Kidney (tissue), 13 donors: ENCODE measurements at regions not wholly inside any gene's neighbourhood (a gene's known extent, or its start where the extent isn't known, plus 50 kb on each side); places are given as distances from the start of the nearest gene placed in this dataset.

Source experiments
- DNase-seq, 5 donors: peaks; one replicate each; pipeline ENCODE4 v3.0.0-alpha.2; 2013 to 2020
- FAIRE-seq: peaks from 2 replicates; lab custom pipeline; 2012; peaks lifted over from hg19 to GRCh38; lab: Jason Lieb, UNC
- H3K27ac ChIP-seq, 2 donors: one replicate each; pipeline ENCODE4 v1.7.0; 2013; ENCODE audit warnings: low read depth in 2 of 2, low read length in 2 of 2, inconsistent platforms in 1 of 2
- H3K27me3 ChIP-seq: one replicate; pipeline ENCODE4 v1.7.1; 2013; ENCODE audit warnings: low read length, inconsistent platforms; ENCODE audit not compliant: control insufficient read depth, insufficient read depth
- H3K36me3 ChIP-seq, 3 donors: one replicate each; pipeline versions ENCODE4 v1.7.0 to v1.7.1; 2013; ENCODE audit warnings: low read length in 3 of 3, control low read depth in 1 of 3, inconsistent platforms in 1 of 3; ENCODE audit not compliant: insufficient read depth in 3 of 3, control insufficient read depth in 2 of 3
- H3K4me1 ChIP-seq, 3 donors: one replicate each; pipeline versions ENCODE4 v1.7.0 to v1.7.1; 2013; ENCODE audit warnings: low read length in 3 of 3, inconsistent platforms in 1 of 3, low read depth in 1 of 3; ENCODE audit not compliant: control insufficient read depth in 2 of 3, insufficient read depth in 2 of 3
- H3K4me3 ChIP-seq, 3 donors: one replicate each; pipeline versions ENCODE4 v1.7.0 to v1.8.1; 2013; ENCODE audit warnings: low read length in 3 of 3, control low read depth in 1 of 3, inconsistent platforms in 1 of 3
- H3K9ac ChIP-seq, 3 donors: one replicate each; pipeline versions ENCODE4 v1.7.0 to v1.7.1; 2013; ENCODE audit warnings: low read length in 3 of 3, control low read depth in 1 of 3, inconsistent platforms in 1 of 3
- H3K9me3 ChIP-seq, 3 donors: one replicate each; pipeline versions ENCODE4 v1.7.0 to v1.7.1; 2013; ENCODE audit warnings: low read length in 3 of 3, control low read depth in 1 of 3, inconsistent platforms in 1 of 3; ENCODE audit not compliant: control insufficient read depth in 2 of 3, insufficient read depth in 1 of 3
- intact Hi-C: fragments of 100-400 bp; cut with DNase I; formaldehyde crosslinking; loops from one replicate; pipeline ENCODE4 v1.11.1; 2022
- TF ChIP-seq, protein P1 (sequence below): IDR thresholded peaks from 3 replicates; pipeline ENCODE4 v1.5.1; 2012; ENCODE audit warnings: mild to moderate bottlenecking, moderate library complexity, borderline replicate concordance; ENCODE audit not compliant: insufficient read depth; ENCODE audit errors: extremely low read depth
- donor health status: control.
- donor health status: control.
- donor health status: control.
- donor health status: control.
- donor health status: control.
- donor health status: DM: yes; HTN: yes; CAD: no.
- donor health status: Normal renal cell carcinoma (clear cell type).

GRCh38 chr12:88383405-88383804 lies 196.9 kb downstream of the KITLG start:
- Histone ChIP-seq H3K9ac (no peak overlapping the region), H3K4me1 (no peaks in the 10 kb centered on the region), H3K27ac (no peak overlapping the region), H3K4me3 (no peak overlapping the region), H3K9me3 (no peaks in the 10 kb centered on the region), H3K36me3 (no peaks in the 10 kb centered on the region), H3K27me3 (no peaks in the 10 kb centered on the region)
- intact Hi-C loops, result no loop called here
- DNase-seq (no peak), FAIRE-seq (no peak)
- TF ChIP-seq, protein P1, sequence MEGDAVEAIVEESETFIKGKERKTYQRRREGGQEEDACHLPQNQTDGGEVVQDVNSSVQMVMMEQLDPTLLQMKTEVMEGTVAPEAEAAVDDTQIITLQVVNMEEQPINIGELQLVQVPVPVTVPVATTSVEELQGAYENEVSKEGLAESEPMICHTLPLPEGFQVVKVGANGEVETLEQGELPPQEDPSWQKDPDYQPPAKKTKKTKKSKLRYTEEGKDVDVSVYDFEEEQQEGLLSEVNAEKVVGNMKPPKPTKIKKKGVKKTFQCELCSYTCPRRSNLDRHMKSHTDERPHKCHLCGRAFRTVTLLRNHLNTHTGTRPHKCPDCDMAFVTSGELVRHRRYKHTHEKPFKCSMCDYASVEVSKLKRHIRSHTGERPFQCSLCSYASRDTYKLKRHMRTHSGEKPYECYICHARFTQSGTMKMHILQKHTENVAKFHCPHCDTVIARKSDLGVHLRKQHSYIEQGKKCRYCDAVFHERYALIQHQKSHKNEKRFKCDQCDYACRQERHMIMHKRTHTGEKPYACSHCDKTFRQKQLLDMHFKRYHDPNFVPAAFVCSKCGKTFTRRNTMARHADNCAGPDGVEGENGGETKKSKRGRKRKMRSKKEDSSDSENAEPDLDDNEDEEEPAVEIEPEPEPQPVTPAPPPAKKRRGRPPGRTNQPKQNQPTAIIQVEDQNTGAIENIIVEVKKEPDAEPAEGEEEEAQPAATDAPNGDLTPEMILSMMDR, result no peak

- H3K36me3 ChIP-seq, result no peaks in the 10 kb centered on the region
- TF ChIP-seq, protein P1, result no peak
- H3K4me1 ChIP-seq, result no peaks in the 10 kb centered on the region
- no peak overlapping the region for H3K27ac ChIP-seq
- intact Hi-C loops, result no loop called here
- no peak for DNase-seq
- FAIRE-seq, result no peak
- no peaks in the 10 kb centered on the region for H3K27me3 ChIP-seq
- H3K9me3 ChIP-seq, result no peaks in the 10 kb centered on the region
- no peak overlapping the region for H3K4me3 ChIP-seq
- H3K9ac ChIP-seq, result no peak overlapping the region
Measured at GRCh38 chr12:88388566-88389540, 191.4 kb downstream of the KITLG start.

- H3K9me3 ChIP-seq, result no peaks in the 10 kb centered on the region
- no peaks in the 10 kb centered on the region for H3K36me3 ChIP-seq
- no peak for FAIRE-seq
- intact Hi-C loops, result no loop called here
- no peaks in the 10 kb centered on the region for H3K27me3 ChIP-seq
- no peak overlapping the region for H3K9ac ChIP-seq
- no peak overlapping the region for H3K27ac ChIP-seq
- no peak for DNase-seq
- H3K4me3 ChIP-seq, result no peak overlapping the region
- TF ChIP-seq, protein P1, result no peak
- H3K4me1 ChIP-seq, result no peaks in the 10 kb centered on the region
Measured at GRCh38 chr12:88390811-88391210, 189.5 kb downstream of the KITLG start.
